ENCODE measurements at regions not wholly inside any gene's neighbourhood (a gene's known extent, or its start where the extent isn't known, plus 50 kb on each side); places are given as distances from the start of the nearest gene placed in this dataset.

DNA sequence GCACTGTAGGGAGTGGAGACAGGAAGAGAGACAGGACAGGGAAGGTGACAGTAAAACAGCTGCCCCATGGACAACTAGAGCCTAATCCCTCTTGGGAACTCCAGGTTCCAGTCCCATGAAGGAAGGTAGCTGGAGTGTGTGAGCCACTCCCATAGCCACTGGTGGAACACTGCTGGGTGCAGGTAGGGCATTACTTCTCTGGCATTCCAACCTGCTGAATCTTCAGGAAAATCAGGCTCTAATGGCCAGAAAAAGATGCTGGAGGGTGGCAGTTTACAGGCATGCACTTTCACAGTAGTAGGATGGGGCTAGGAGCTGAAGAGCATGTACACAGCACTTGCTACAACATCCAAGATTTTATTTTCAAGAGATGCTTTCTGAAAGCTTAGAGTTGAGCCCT is 259.4 kb downstream of the AUH start:
- DNase-seq: no peak

GRCh38 chr9:91103931-91104330 is 257.8 kb downstream of the AUH start:
- DNase-seq: no peak

DNA sequence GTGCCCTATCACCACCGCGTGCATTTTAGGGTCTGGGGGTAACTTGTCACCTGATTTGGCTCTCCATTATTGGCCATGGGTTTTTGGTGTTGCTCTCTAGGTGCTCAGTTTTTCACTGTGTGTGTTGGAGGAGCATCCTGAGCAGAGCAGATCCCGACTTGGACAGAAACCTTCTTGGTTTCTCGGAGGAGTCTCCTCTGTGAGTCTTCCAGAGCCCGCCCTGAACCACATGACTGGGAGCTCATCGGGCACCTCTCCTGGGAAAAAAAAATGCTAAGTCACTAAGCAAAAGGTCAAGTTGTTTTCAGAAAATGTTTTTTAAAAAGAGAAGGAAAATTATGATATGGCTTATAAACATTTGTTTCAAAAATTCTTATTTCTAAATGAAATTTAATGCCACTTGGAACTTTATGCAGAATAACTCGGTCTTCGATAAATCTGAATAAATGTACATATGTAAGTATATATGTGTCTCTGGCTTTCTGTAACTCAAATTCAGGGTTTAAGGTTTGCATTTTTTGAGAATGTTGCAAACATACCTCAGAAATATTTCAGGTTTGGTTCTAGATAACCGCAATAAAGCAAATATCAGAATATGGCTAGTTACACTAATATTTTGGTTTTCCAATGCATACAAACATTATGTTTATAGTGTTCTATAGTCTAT is 255.2 kb downstream of the AUH start:
- DNase-seq: no peak

DNA sequence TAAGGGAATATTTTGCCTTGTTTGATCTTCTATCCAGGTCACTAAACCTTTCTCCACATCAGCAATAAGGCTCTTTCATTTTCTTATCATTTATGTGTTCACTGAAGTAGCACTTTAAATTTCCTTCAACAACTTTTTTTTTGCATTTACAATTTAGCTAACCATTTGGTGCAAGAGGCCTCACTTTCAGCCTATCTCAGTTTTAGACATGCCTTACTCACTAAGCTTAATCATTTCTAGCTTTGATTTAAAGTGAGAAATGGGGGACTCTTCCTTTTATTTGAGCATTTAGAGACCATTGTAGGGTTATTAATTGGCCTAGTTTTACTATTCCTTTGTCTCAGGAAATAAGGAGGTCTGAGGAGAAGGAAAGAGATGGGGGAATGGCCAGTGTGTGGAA is 250.5 kb downstream of the AUH start:
- DNase-seq: no peak

GRCh38 chr9:91111876-91112275 is 249.8 kb downstream of the AUH start:
- no peak for DNase-seq

- no peak for DNase-seq
These were observed 248.7 kb downstream of the AUH start for GRCh38 chr9:91113016-91113415.

DNA sequence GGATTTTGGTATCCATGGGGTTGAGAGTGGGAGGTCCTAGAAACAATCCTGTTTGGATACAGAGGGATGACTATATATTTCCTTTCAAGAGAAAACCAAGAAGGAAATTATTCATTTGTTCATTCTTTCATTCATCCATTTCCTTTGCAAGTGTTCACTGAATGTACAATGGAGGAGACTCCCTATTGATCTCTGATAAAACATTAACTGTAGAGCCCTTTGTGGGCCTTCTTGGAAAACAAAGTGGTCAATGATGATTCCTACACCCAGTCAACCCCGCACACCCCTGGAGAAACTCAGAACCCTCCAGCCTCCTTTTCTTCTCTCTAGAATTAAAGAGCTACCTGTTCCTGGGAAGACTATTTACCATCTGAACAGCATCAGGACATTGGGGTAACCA is 247.3 kb downstream of the AUH start:
- no peak for DNase-seq

GRCh38 chr9:91116211-91116610 is 245.5 kb downstream of the AUH start:
- no peak for DNase-seq

DNA sequence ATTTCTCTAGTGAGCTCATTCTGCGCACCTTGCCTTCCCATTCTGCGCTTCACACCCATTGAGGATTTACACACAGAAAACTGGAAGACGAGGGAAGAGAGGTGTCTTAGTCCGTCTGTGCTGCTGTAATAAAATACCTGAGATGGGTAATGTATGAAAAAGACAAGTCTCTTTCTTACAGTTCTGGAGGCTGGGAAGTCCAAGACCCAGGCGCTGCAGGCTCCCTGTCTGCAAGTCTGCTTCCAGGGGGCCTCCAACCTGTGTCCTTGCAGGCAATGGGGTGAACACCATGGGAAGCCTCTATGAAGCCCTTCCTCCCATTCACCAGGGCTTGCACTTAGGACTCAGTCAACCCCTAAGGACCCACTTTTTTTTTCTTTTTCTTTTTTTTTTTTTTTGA is 245.0 kb downstream of the AUH start:
- no peak for DNase-seq

DNA sequence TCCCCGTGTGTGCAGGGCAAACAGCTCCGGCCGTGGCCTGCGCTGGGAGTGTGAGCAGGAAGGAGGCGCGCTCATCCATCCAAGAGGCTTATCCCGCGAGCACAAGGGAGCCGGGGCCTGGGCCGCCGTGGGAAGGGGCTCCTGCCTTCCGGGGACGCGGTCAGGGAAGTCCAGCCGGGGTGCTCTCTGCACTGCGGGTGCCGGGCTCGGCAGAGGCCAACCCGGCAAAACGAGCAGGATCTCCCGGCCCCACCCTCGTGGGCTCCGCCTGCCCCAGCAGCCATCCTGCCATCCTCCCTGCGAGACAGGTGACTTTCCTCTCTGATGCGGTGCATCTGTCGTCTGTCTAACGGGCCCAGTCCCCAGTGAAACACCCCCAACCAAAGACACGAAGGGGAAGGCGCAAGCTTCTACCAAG is 244.2 kb downstream of the AUH start:
- no peak for DNase-seq

DNA sequence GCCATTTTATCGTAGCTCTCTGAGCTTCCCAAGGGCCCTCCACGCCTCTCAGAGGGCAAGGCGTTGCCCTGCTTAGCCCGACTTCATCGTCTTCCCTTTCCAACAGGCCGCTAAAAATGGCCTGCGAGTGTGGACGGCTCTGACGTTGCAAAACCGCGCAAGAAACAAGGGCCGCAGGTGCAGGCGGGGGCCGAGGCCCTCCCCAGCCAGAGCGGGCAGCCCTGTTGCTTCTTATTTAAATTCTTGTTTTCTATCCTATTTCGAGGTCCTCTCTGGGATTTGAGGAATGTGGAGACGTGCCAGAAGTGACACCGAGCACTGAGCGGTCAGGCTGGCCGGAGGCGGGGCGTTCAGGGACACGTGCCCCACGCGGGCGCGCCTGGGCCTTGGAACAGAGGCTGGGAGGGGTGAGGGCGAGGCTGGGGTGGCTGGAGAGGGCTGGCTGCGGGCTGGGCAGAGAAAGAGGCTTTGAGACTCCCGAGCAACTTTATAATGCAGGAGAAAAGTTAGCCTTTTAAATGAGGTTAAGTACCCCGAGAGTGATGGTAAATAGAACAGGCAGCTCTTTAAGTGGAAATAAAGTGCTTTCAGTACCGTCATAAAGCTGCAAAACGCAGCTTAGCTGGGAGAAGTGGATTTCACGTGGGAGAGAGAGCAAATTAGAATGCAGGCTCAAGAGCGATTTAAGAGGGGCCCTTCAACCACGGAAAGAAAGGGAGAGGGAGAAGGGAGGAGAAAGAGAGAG is 243.6 kb downstream of the AUH start:
- DNase-seq: no peak

GRCh38 chr9:91118704-91119025 is 243.1 kb downstream of the AUH start:
- DNase-seq: no peak

DNA sequence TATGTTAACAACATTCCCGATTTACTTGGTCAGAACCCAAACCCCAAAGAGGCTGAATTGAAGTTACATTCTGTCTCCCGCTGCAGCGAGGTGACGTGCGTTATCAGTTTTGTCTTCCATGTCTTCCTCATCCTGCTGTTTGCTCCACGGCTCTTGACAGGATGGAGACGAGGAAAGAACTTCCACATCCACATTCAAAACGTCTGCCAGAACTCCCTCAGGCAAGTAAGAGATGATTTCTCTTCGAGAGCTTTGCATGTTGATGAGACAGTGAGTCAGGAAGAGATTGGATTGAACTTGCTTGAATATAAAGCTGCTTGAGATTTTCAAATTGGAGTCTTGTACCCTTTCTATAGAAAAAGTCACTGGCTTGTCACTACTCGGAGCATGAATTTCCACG is 242.6 kb downstream of the AUH start:
- DNase-seq: no peak

- no peak for DNase-seq
These were observed 242.0 kb downstream of the AUH start for GRCh38 chr9:91119679-91120078.

- no peak for DNase-seq
These were observed 241.5 kb downstream of the AUH start for GRCh38 chr9:91120200-91120599.

- no peak for DNase-seq
These were observed 239.0 kb downstream of the AUH start for GRCh38 chr9:91122755-91123154.

- no peak for DNase-seq
These were observed 234.8 kb downstream of the AUH start for GRCh38 chr9:91126761-91127445.

- DNase-seq: no peak
These were observed 234.1 kb downstream of the AUH start for GRCh38 chr9:91127653-91128052.

- DNase-seq: no peak
These were observed 230.9 kb downstream of the AUH start for GRCh38 chr9:91130796-91131318.

DNA sequence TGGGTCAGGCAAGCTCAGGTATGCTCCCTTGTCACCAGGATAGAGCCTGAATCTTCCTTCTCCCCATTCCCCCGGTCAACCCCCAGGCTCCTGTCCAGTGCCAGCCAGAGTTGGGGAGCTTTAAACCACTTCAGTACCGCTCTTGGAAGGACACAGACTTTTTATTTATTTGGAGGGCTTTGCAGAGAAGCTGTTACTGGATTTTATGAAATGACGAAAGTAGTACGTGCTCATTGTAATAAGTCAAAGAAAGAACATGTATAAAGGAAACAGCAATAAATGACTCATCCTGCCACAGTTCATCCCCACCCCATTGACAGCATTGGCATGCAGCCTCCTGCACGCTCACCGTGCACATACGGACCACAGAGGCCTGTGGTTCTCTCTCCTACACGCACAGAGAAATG is 230.3 kb downstream of the AUH start:
- peak; percentile 65 for DNase-seq

DNA sequence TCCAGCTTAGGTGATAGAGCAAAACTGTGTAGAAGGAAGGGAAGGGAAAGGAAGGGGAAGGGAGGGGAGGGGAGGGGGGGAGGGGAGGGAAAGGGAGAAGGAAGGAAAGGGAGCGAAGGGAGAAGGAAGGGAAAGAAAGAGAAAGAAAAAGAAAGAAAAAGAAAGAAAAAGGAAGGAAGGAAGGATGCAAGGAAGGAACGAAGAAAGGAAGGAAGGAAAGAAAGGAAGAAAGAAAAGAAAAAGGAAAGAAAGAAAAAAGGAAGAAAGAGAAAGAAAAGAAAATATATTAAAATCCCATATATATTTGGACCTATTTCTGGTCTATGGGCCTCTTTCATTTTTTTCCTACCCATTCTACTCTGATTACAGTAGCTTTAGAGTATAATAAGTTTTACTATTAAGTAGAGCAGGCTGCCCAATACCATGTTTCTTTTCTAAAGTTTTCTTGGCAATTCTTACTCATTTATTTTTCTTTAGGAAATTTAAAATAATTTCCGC is 229.1 kb downstream of the AUH start:
- DNase-seq: no peak

DNA sequence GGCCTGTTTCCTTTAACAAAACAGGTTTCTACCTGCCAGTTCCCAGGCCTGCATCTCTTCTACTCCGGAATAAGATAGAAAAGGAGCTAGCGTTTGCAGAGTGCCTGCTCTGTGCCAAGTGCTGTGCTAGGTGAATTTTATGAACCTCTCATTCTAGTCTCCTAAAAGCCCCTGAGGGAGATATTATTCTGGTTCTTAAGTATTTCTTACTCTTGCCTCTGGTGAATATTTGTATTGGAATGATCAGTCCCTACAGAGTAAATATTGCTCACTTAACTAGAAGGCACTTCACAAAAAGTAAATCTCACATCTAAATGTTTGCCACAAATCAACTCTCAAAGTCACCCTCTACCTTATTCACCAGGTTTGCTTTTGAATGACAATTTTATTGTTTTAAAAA is 227.1 kb downstream of the AUH start:
- DNase-seq: no peak

- no peak for DNase-seq
These were observed 224.3 kb downstream of the AUH start for GRCh38 chr9:91137391-91137790.

- DNase-seq: no peak
These were observed 223.0 kb downstream of the AUH start for GRCh38 chr9:91138760-91139159.

Data from CD4-positive, alpha-beta T cell treated with Interleukin-4 for 4 hours (primary cell).